ENCODE measurements at regions not wholly inside any gene's neighbourhood (a gene's known extent, or its start where the extent isn't known, plus 50 kb on each side); places are given as distances from the start of the nearest gene placed in this dataset.

- intact Hi-C loops (cut with DNase I): no loop called here
- DNase-seq (peak in 1 of 4 donors; percentile 30), ATAC-seq (no peak)
- Histone ChIP-seq H3K36me3 (replicated peaks in 1 of 2; ENCODE audit: insufficient read depth in 1 of 2, low read depth in 2 of 2) (no peaks in the 10 kb centered on the region), H3K9me3 (no peaks in the 10 kb centered on the region), H3K4me3 (no peak overlapping the region), H3K27ac (no peak overlapping the region), H3K4me1 (no peaks in the 10 kb centered on the region), H3K27me3 (no peaks in the 10 kb centered on the region)
- TF ChIP-seq CTCF (IDR thresholded peaks at IDR 0.05): peak in 4 of 7 experiments; percentile 5 to 31 (median 18)
- no peak for TF ChIP-seq POLR2A (IDR thresholded peaks at IDR 0.05)
- 30 to 36% methylated on average over 11 of the region's 11 CpGs for WGBS, 2 donors
Measured at GRCh38 chr7:131753620-131754222, 197.3 kb upstream of the PODXL start.

GRCh38 chr7:131747658-131748232 is 191.3 kb upstream of the PODXL start:
- Histone ChIP-seq H3K36me3 (replicated peaks in 1 of 2; ENCODE audit: insufficient read depth in 1 of 2, low read depth in 2 of 2) (no peaks in the 10 kb centered on the region), H3K4me1 (no peaks in the 10 kb centered on the region), H3K27me3 (no peaks in the 10 kb centered on the region), H3K9me3 (no peaks in the 10 kb centered on the region), H3K27ac (no peak overlapping the region), H3K4me3 (no peak overlapping the region)
- TF ChIP-seq CTCF (IDR thresholded peaks at IDR 0.05) (no peak), POLR2A (IDR thresholded peaks at IDR 0.05) (no peak)
- DNase-seq: no peak
- intact Hi-C loops (cut with DNase I): no loop called here
- ATAC-seq: no peak
- 19 to 21% methylated on average over 3 of the region's 3 CpGs for WGBS, 2 donors

- Histone ChIP-seq H3K4me3 (no peak overlapping the region), H3K4me1 (no peaks in the 10 kb centered on the region), H3K27ac (no peak overlapping the region), H3K9me3 (no peaks in the 10 kb centered on the region), H3K36me3 (replicated peaks in 1 of 2; ENCODE audit: insufficient read depth in 1 of 2, low read depth in 2 of 2) (no peaks in the 10 kb centered on the region), H3K27me3 (no peaks in the 10 kb centered on the region)
- no peak for ATAC-seq
- intact Hi-C loops (cut with DNase I): no loop called here
- peak in 3 of 4 donors; percentile 10 to 31 (median 17) for DNase-seq
- WGBS, 2 donors: 37 to 42% methylated on average over 15 of the region's 15 CpGs
- TF ChIP-seq POLR2A (IDR thresholded peaks at IDR 0.05): no peak
- no peak for TF ChIP-seq CTCF (IDR thresholded peaks at IDR 0.05)
Measured at GRCh38 chr7:131745390-131746248, 189.2 kb upstream of the PODXL start.

GRCh38 chr7:131741446-131741845 is 185.0 kb upstream of the PODXL start:
- Histone ChIP-seq H3K36me3 (replicated peaks in 1 of 2; ENCODE audit: insufficient read depth in 1 of 2, low read depth in 2 of 2) (no peaks in the 10 kb centered on the region), H3K27ac (no peak overlapping the region), H3K4me3 (no peak overlapping the region), H3K27me3 (no peaks in the 10 kb centered on the region), H3K4me1 (no peaks in the 10 kb centered on the region), H3K9me3 (no peaks in the 10 kb centered on the region)
- intact Hi-C loops (cut with DNase I): no loop called here
- 42 to 52% methylated on average over 4 of the region's 4 CpGs for WGBS, 2 donors
- DNase-seq (no peak), ATAC-seq (no peak)
- TF ChIP-seq CTCF (IDR thresholded peaks at IDR 0.05) (no peak), POLR2A (IDR thresholded peaks at IDR 0.05) (no peak)

Data from body of pancreas (tissue), 4 donors.